Parathyroid adenoma (tissue), 2 donors: ENCODE measurements at regions not wholly inside any gene's neighbourhood (a gene's known extent, or its start where the extent isn't known, plus 50 kb on each side); places are given as distances from the start of the nearest gene placed in this dataset.

Experiments used
- H2AFZ ChIP-seq: fragments of 300-600 bp; sonication (generic); one replicate; pipeline ENCODE4 v1.7.0; 2017; ENCODE audit warnings: antibody characterized with exemption, mild to moderate bottlenecking
- H3K27ac ChIP-seq: fragments of 300-600 bp; sonication (generic); one replicate; pipeline ENCODE4 v1.7.0; 2017
- H3K27me3 ChIP-seq: fragments of 300-600 bp; sonication (generic); one replicate; pipeline ENCODE4 v1.7.0; 2017; ENCODE audit warnings: low read length; ENCODE audit not compliant: control insufficient read depth, insufficient read depth
- H3K36me3 ChIP-seq: fragments of 300-600 bp; sonication (generic); one replicate; pipeline ENCODE4 v1.7.0; 2017; ENCODE audit warnings: low read length; ENCODE audit not compliant: control insufficient read depth, insufficient read depth
- H3K4me1 ChIP-seq: fragments of 300-600 bp; sonication (generic); one replicate; pipeline ENCODE4 v1.7.0; 2017; ENCODE audit warnings: control low read depth
- H3K4me2 ChIP-seq: fragments of 300-600 bp; sonication (generic); one replicate; pipeline ENCODE4 v1.7.0; 2017; ENCODE audit warnings: low read length
- H3K4me3 ChIP-seq: fragments of 300-600 bp; sonication (generic); one replicate; pipeline ENCODE4 v1.7.0; 2017; ENCODE audit warnings: low read depth, low read length
- H3K79me2 ChIP-seq: fragments of 300-600 bp; sonication (generic); one replicate; pipeline ENCODE4 v1.7.0; 2017; ENCODE audit warnings: control low read depth
- H3K9ac ChIP-seq: fragments of 300-600 bp; sonication (generic); one replicate; pipeline ENCODE4 v1.7.0; 2017; ENCODE audit warnings: mild to moderate bottlenecking
- H3K9me3 ChIP-seq: fragments of 300-600 bp; sonication (generic); one replicate; pipeline ENCODE4 v1.7.0; 2017; ENCODE audit warnings: low read length; ENCODE audit not compliant: control insufficient read depth
- TF ChIP-seq, protein P1 (sequence below): fragments of 300-600 bp; sonication (generic); IDR thresholded peaks from one replicate; pipeline ENCODE4 v1.7.0; 2017; ENCODE audit warnings: antibody characterized with exemption, mild to moderate bottlenecking
- donor health status: primary hyperparathyroidism.

DNA sequence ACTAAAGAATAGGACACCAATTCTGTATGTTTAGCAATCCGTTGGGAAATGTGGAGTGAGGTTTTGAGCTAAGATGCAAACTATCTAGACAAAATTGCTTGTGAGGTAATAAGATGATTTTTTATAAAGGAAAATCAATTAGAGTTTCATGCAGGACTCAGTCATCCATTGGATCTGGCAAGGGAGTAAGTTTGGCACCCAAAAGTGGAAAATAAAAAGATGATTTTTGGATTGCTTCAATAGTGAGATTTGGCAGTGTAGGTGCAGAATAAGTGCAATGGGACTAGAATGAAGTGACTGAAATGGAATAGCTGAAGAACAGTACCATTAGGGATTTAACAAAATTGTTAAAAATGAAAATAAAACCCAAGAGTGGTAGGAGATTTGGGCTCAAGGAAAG lies 290.5 kb upstream of the EPHA5 start:
- Histone ChIP-seq H3K27ac (no peak overlapping the region), H2AFZ (no peak overlapping the region), H3K27me3 (no peaks in the 10 kb centered on the region), H3K4me2 (no peak overlapping the region), H3K79me2 (no peaks in the 10 kb centered on the region), H3K4me1 (no peaks in the 10 kb centered on the region), H3K36me3 (no peaks in the 10 kb centered on the region), H3K4me3 (no peak overlapping the region), H3K9ac (no peak overlapping the region), H3K9me3 (no peaks in the 10 kb centered on the region)
- TF ChIP-seq, protein P1, sequence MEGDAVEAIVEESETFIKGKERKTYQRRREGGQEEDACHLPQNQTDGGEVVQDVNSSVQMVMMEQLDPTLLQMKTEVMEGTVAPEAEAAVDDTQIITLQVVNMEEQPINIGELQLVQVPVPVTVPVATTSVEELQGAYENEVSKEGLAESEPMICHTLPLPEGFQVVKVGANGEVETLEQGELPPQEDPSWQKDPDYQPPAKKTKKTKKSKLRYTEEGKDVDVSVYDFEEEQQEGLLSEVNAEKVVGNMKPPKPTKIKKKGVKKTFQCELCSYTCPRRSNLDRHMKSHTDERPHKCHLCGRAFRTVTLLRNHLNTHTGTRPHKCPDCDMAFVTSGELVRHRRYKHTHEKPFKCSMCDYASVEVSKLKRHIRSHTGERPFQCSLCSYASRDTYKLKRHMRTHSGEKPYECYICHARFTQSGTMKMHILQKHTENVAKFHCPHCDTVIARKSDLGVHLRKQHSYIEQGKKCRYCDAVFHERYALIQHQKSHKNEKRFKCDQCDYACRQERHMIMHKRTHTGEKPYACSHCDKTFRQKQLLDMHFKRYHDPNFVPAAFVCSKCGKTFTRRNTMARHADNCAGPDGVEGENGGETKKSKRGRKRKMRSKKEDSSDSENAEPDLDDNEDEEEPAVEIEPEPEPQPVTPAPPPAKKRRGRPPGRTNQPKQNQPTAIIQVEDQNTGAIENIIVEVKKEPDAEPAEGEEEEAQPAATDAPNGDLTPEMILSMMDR = no peak

DNA sequence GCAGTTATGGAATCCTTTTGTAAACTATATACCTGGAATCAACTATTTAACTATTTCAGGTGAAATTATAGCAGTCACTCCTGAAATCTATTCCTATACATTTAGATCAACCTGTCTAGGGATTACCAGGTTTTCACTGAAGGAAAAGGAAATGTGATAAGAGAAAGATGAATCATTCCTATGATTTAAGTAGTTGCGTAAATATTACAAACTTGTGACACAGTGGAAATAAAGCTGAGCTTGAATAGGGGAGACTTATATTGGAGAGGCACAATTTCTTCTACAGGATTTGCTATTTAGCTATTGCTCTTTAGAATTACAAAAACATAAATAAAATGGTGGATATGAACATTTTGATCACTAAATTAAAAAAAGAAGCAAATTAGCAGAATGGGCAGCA lies 284.1 kb upstream of the EPHA5 start:
- Histone ChIP-seq H3K27me3 (no peaks in the 10 kb centered on the region), H3K9ac (no peak overlapping the region), H3K27ac (no peak overlapping the region), H3K4me2 (no peak overlapping the region), H3K79me2 (no peaks in the 10 kb centered on the region), H3K4me1 (no peaks in the 10 kb centered on the region), H2AFZ (no peak overlapping the region), H3K4me3 (no peak overlapping the region), H3K9me3 (no peaks in the 10 kb centered on the region), H3K36me3 (no peaks in the 10 kb centered on the region)
- TF ChIP-seq, protein P1 = no peak

DNA sequence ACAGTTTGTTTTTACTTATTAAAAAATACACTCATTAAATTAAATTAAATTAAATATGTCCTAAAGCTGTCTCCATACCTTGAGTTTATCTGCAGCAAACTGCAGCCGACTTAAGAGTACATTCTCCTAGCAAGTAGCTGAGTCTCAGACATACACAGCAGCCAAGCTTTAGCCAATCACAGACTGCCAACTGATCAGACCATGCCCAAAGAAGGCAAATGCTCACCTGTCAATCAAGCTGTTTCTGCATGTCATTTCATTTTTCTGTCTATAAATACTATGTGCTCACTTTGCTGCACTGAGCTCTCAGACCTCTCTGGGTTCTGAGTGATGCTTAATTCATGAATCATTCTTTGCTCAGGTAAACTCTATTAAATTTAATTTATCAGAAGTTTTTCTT lies 280.9 kb upstream of the EPHA5 start:
- Histone ChIP-seq H3K27me3 (no peaks in the 10 kb centered on the region), H3K27ac (no peak overlapping the region), H3K4me3 (no peak overlapping the region), H3K4me2 (no peak overlapping the region), H3K9me3 (no peaks in the 10 kb centered on the region), H3K36me3 (no peaks in the 10 kb centered on the region), H3K79me2 (no peaks in the 10 kb centered on the region), H3K9ac (no peak overlapping the region), H2AFZ (no peak overlapping the region), H3K4me1 (no peaks in the 10 kb centered on the region)
- TF ChIP-seq, protein P1 = no peak

DNA sequence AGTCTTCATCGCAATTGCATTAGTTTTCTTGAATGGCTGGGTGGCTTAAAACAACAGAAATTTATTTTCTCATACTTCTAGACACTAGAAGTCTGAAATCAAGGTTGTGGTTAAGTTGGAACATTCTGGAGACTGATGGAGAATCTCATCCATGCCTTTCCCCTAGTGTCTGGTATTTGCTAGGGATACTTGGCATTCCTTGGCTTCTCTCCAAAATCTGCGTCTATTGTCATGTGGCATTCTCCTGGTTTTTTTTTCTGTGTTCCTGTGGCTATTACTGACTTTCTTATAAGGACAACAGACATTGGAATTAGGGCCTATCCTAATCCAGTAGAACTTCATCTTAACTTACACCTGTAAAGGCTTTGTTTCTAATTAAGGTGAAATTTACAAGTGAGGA lies 272.8 kb upstream of the EPHA5 start:
- Histone ChIP-seq H3K4me3 (no peak overlapping the region), H3K27ac (no peak overlapping the region)

DNA sequence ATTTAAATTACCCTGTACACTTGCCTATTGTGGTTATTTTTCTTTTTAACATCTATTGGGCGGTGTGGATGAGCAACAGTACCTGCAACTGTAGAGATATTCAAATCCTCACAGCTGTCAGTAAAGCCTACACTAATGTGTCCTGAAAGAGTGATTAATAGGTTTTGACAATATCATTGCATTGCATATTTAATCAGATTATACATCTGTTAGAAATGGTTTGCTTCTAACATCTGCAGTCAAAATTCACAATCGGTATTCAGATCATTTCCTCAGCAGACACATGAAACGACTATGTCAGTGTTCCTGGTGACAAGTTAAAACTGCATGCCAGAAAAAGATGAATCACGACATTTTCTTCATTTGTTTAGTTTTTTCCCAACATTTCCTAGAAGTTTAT lies 254.6 kb upstream of the EPHA5 start:
- TF ChIP-seq, protein P1 = no peak
- no peak overlapping the region for H3K4me2 ChIP-seq

More for the DNA sequence above, 272.8 kb upstream of the EPHA5 start:
- no peaks in the 10 kb centered on the region for H3K27me3 ChIP-seq
- H3K36me3 ChIP-seq = no peaks in the 10 kb centered on the region
- no peaks in the 10 kb centered on the region for H3K79me2 ChIP-seq
- no peaks in the 10 kb centered on the region for H3K9me3 ChIP-seq
- TF ChIP-seq, protein P1 = no peak
- no peak overlapping the region for H2AFZ ChIP-seq
- no peak overlapping the region for H3K9ac ChIP-seq
- no peaks in the 10 kb centered on the region for H3K4me1 ChIP-seq
- no peak overlapping the region for H3K4me2 ChIP-seq

More for the DNA sequence above, 254.6 kb upstream of the EPHA5 start:
- Histone ChIP-seq H3K4me1 (no peaks in the 10 kb centered on the region), H3K27ac (no peak overlapping the region), H3K9me3 (no peaks in the 10 kb centered on the region), H3K27me3 (no peaks in the 10 kb centered on the region), H3K36me3 (no peaks in the 10 kb centered on the region), H3K9ac (no peak overlapping the region), H3K79me2 (no peaks in the 10 kb centered on the region), H3K4me3 (no peak overlapping the region), H2AFZ (no peak overlapping the region)
